CD14-positive monocyte (primary cell): ENCODE measurements at regions not wholly inside any gene's neighbourhood (a gene's known extent, or its start where the extent isn't known, plus 50 kb on each side); places are given as distances from the start of the nearest gene placed in this dataset.

Source experiments
- DNase-seq, 3 donors: peaks; one replicate each; pipeline ENCODE4 v3.0.0-alpha.2; 2011 to 2022
- H2AFZ ChIP-seq: 2 replicates; pipeline ENCODE4 v1.6.0; 2012; ENCODE audit warnings: mild to moderate bottlenecking, low read depth, low read length, inconsistent platforms; ENCODE audit not compliant: insufficient read depth, poor library complexity, severe bottlenecking
- H3K27ac ChIP-seq, 2 donors: 1 replicate in 1 of 2; 2 replicates in 1 of 2; pipeline ENCODE4 v1.5.1; 2012 to 2013; ENCODE audit warnings: low read length in 2 of 2, control low read depth in 1 of 2, inconsistent platforms in 1 of 2, low read depth in 1 of 2, mild to moderate bottlenecking in 1 of 2
- H3K27me3 ChIP-seq, 2 donors: one replicate each; pipeline versions ENCODE4 v1.6.0 to v1.6.1; 2011 to 2013; ENCODE audit warnings: low read length in 2 of 2; ENCODE audit not compliant: control insufficient read depth in 2 of 2, insufficient read depth in 2 of 2
- H3K36me3 ChIP-seq, 2 donors: replicated peaks in 1 of 2; 1 replicate in 1 of 2; 2 replicates in 1 of 2; pipeline versions ENCODE4 v1.5.1 to v1.6.1; 2012 to 2013; ENCODE audit warnings: low read length in 2 of 2, control low read depth in 1 of 2, inconsistent platforms in 1 of 2, mild to moderate bottlenecking in 1 of 2; ENCODE audit not compliant: insufficient read depth in 2 of 2, control insufficient read depth in 1 of 2
- H3K4me1 ChIP-seq, 2 donors: 1 replicate in 1 of 2; 2 replicates in 1 of 2; pipeline versions ENCODE4 v1.5.1 to v1.6.1; 2012 to 2013; ENCODE audit warnings: low read length in 2 of 2, control low read depth in 1 of 2, inconsistent platforms in 1 of 2, mild to moderate bottlenecking in 1 of 2, moderate library complexity in 1 of 2; ENCODE audit not compliant: insufficient read depth in 2 of 2, control insufficient read depth in 1 of 2
- H3K4me2 ChIP-seq: replicated peaks from 2 replicates; pipeline ENCODE3; 2012; ENCODE audit warnings: low read length, moderate library complexity, mild to moderate bottlenecking; ENCODE audit not compliant: poor library complexity, severe bottlenecking; ENCODE audit errors: extremely low read depth
- H3K4me3 ChIP-seq, 3 experiments: fragments of 200-600 bp in 1 of 3; sonication (generic) in 1 of 3; replicated peaks in 1 of 3; 1 replicate in 2 of 3; 2 replicates in 1 of 3; pipeline ENCODE4 v1.5.1; 2011 to 2013; ENCODE audit warnings: low read length in 3 of 3, mild to moderate bottlenecking in 3 of 3, control low read depth in 2 of 3, low read depth in 2 of 3, inconsistent platforms in 1 of 3, moderate library complexity in 1 of 3
- H3K79me2 ChIP-seq: 2 replicates; pipeline ENCODE4 v1.6.0; 2012; ENCODE audit warnings: mild to moderate bottlenecking, control low read depth, inconsistent platforms, low read length, moderate library complexity; ENCODE audit not compliant: insufficient read depth
- H3K9ac ChIP-seq: 2 replicates; pipeline ENCODE4 v1.6.0; 2017; ENCODE audit warnings: low read length, mild to moderate bottlenecking; ENCODE audit not compliant: insufficient read depth, poor library complexity, severe bottlenecking
- H3K9me3 ChIP-seq, 2 donors: replicated peaks in 1 of 2; 1 replicate in 1 of 2; 2 replicates in 1 of 2; pipeline versions ENCODE4 v1.5.1 to v1.6.1; 2012 to 2013; ENCODE audit warnings: low read length in 2 of 2, control low read depth in 1 of 2; ENCODE audit not compliant: control insufficient read depth in 1 of 2, insufficient read depth in 1 of 2
- H4K20me1 ChIP-seq: 2 replicates; pipeline ENCODE4 v1.6.0; 2012; ENCODE audit warnings: mild to moderate bottlenecking, low read length, control low read depth, moderate library complexity; ENCODE audit not compliant: insufficient read depth
- H3K27ac Mint-ChIP-seq, 7 donors: one replicate each; pipeline ENCODE4 v1.8.0; 2020; ENCODE audit warnings: mild to moderate bottlenecking in 7 of 7, mixed read lengths in 7 of 7, moderate library complexity in 6 of 7, inconsistent platforms in 2 of 7
- H3K27me3 Mint-ChIP-seq, 3 donors: one replicate each; pipeline ENCODE4 v1.8.0; 2021 to 2022; ENCODE audit warnings: low read depth in 3 of 3, mild to moderate bottlenecking in 3 of 3, mixed read lengths in 3 of 3, moderate library complexity in 3 of 3, inconsistent platforms in 1 of 3
- H3K36me3 Mint-ChIP-seq, 2 donors: one replicate each; pipeline ENCODE4 v1.8.0; 2020; ENCODE audit warnings: mixed read lengths in 2 of 2, inconsistent platforms in 1 of 2, mild to moderate bottlenecking in 1 of 2
- H3K4me1 Mint-ChIP-seq: one replicate; pipeline ENCODE4 v1.8.0; 2020; ENCODE audit warnings: mild to moderate bottlenecking, mixed read lengths
- H3K4me3 Mint-ChIP-seq, 2 donors: one replicate each; pipeline ENCODE4 v1.8.0; 2020; ENCODE audit warnings: mild to moderate bottlenecking in 2 of 2, mixed read lengths in 2 of 2, moderate library complexity in 1 of 2
- H3K9me3 Mint-ChIP-seq, 7 donors: one replicate each; pipeline ENCODE4 v1.8.0; 2020 to 2022; ENCODE audit warnings: mixed read lengths in 7 of 7, mild to moderate bottlenecking in 6 of 7, moderate library complexity in 6 of 7, inconsistent platforms in 2 of 7
- CTCF ChIP-seq: fragments of 200-600 bp; IDR thresholded peaks from one replicate; pipeline ENCODE4 v1.8.0; 2022; ENCODE audit warnings: antibody characterized with exemption, mild to moderate bottlenecking
- WGBS: methylation state at CpG from one replicate; pipeline ENCODE4 v1.1.5; 2013; ENCODE audit warnings: missing lambda C conversion rate; ENCODE audit not compliant: insufficient coverage; 5-methylcytosine and 5-hydroxymethylcytosine counted together
- intact Hi-C, 2 donors: fragments of 100-400 bp; cut with micrococcal nuclease; formaldehyde crosslinking; loops; one replicate each; pipeline versions ENCODE4 v1.15.0 to v1.15.1; 2023

- H3K36me3 ChIP-seq: no peaks in the 10 kb centered on the region
- H3K27me3 ChIP-seq: no peaks in the 10 kb centered on the region
- no peaks in the 10 kb centered on the region for H3K36me3 Mint-ChIP-seq
- H3K4me1 ChIP-seq: no peaks in the 10 kb centered on the region
- H3K9me3 ChIP-seq: no peaks in the 10 kb centered on the region
- no peak for TF ChIP-seq CTCF
- no peak overlapping the region for H3K4me2 ChIP-seq
- peaks cover 0 to 3% (median 0%) of the 10 kb centered on the region in 7 donors for H3K9me3 Mint-ChIP-seq
- no peak overlapping the region for H3K9ac ChIP-seq
- H3K27me3 Mint-ChIP-seq: no peaks in the 10 kb centered on the region
- intact Hi-C loops: no loop called here
- H3K79me2 ChIP-seq: no peaks in the 10 kb centered on the region
- DNase-seq: no peak
- H3K4me1 Mint-ChIP-seq: no peaks in the 10 kb centered on the region
- H4K20me1 ChIP-seq: no peaks in the 10 kb centered on the region
- no peak overlapping the region for H3K27ac ChIP-seq
- no peak overlapping the region for H2AFZ ChIP-seq
- no peak overlapping the region for H3K4me3 ChIP-seq
- no peak overlapping the region for H3K4me3 Mint-ChIP-seq
- no peak overlapping the region for H3K27ac Mint-ChIP-seq
- WGBS: 81% methylated on average over 4 of the region's 5 CpGs
Observed at GRCh38 chr10:107424628-107425027, 260.1 kb upstream of the SORCS1 start.

- Histone ChIP-seq H3K9ac (no peak overlapping the region), H3K79me2 (no peaks in the 10 kb centered on the region), H3K27ac (no peak overlapping the region), H4K20me1 (no peaks in the 10 kb centered on the region), H3K4me2 (no peak overlapping the region), H3K4me3 (no peak overlapping the region), H2AFZ (no peak overlapping the region), H3K27me3 (no peaks in the 10 kb centered on the region), H3K9me3 (no peaks in the 10 kb centered on the region), H3K36me3 (no peaks in the 10 kb centered on the region), H3K4me1 (no peaks in the 10 kb centered on the region)
- Mint-ChIP-seq H3K27ac (no peak overlapping the region), H3K4me3 (no peak overlapping the region), H3K4me1 (no peaks in the 10 kb centered on the region), H3K36me3 (no peaks in the 10 kb centered on the region), H3K27me3 (no peaks in the 10 kb centered on the region), H3K9me3 (peaks cover 0 to 3% (median 0%) of the 10 kb centered on the region in 7 donors)
- WGBS: no CpG with 5 or more reads among the region's 3 CpGs
- intact Hi-C loops: no loop called here
- no peak for TF ChIP-seq CTCF
- no peak for DNase-seq
Observed at GRCh38 chr10:107423903-107424302, 259.4 kb upstream of the SORCS1 start.
